ENCODE measurements at regions not wholly inside any gene's neighbourhood (a gene's known extent, or its start where the extent isn't known, plus 50 kb on each side); places are given as distances from the start of the nearest gene placed in this dataset.

DNA sequence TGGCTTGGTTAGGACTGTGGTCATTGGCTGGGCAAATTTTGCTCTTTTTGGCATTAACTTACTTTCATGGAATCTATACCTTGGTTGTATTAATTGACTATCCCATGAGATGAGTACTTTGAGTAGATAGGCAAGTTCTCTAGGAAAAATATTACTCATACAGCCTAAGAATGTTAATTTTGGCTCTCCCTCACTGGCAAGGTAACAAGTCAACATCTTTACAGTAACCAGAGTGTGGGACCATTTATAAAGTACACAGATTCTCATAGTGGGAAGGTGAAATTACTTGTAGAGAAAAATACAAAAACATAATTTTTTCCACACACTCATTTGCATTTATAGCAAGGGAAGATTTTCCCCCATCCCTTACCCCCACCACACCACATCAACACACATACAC lies 154.6 kb upstream of the ZNF608 start:
- Histone ChIP-seq H3K9me3 (ENCODE audit: low read length) (no peaks in the 10 kb centered on the region), H3K79me2 (ENCODE audit: insufficient read depth, low read length) (no peaks in the 10 kb centered on the region), H2AFZ (ENCODE audit: low read length) (no peak overlapping the region), H4K20me1 (ENCODE audit: insufficient read depth, low read length) (no peaks in the 10 kb centered on the region), H3K36me3 (replicated peaks in 1 of 2; ENCODE audit: control insufficient read depth in 1 of 2, insufficient read depth in 2 of 2, low read length in 2 of 2) (no peaks in the 10 kb centered on the region), H3K27ac (ENCODE audit: extremely low read length, insufficient read depth, low read length) (no peak overlapping the region), H3K27me3 (ENCODE audit: control insufficient read depth in 1 of 2, insufficient read depth in 2 of 2, low read length in 2 of 2) (no peaks in the 10 kb centered on the region), H3K4me1 (ENCODE audit: insufficient read depth, low read length) (peaks cover 5% of the 10 kb centered on the region), H3K4me3 (replicated peaks in 1 of 3; ENCODE audit: insufficient read depth in 1 of 3, low read depth in 2 of 3, low read length in 3 of 3) (no peak overlapping the region), H3K4me2 (ENCODE audit: low read depth, low read length) (no peak overlapping the region), H3K9ac (ENCODE audit: insufficient read depth, low read depth, low read length) (no peak overlapping the region)
- DNase-seq (ENCODE audit: low spot score) (no peak), FAIRE-seq (no peak), ATAC-seq (no peak)
- BruUV-seq (replicated peaks), result no TSS peak
- CTCF ChIA-PET (ENCODE audit: low intra/inter-chr PET ratio, low total read pairs), result no interaction called here
- in situ Hi-C loops (cut with HindIII; ENCODE audit: extremely low pct_ligation_motif_present, low pct_unique_long_range_greater_than_20kb) (no loop called here), intact Hi-C loops (cut with micrococcal nuclease; ENCODE audit: unreplicated experiment) (loop anchor here (10.0 kb wide), 1 partner anchor 236 kb away; no protein-coding TSS in a partner anchor)
- POLR2A ChIA-PET, result no interaction called here
- TF ChIP-seq HMG20A (CRISPR knock-in tag; IDR thresholded peaks at IDR 0.05; ENCODE audit: borderline replicate concordance) (no peak), RFXAP (CRISPR knock-in tag; IDR thresholded peaks at IDR 0.05; ENCODE audit: borderline replicate concordance) (no peak), XBP1 (CRISPR knock-in tag; IDR thresholded peaks at IDR 0.05) (no peak), HOXA7 (CRISPR knock-in tag; IDR thresholded peaks at IDR 0.05) (no peak), ZNF121 (CRISPR knock-in tag; IDR thresholded peaks at IDR 0.05) (no peak)

DNA sequence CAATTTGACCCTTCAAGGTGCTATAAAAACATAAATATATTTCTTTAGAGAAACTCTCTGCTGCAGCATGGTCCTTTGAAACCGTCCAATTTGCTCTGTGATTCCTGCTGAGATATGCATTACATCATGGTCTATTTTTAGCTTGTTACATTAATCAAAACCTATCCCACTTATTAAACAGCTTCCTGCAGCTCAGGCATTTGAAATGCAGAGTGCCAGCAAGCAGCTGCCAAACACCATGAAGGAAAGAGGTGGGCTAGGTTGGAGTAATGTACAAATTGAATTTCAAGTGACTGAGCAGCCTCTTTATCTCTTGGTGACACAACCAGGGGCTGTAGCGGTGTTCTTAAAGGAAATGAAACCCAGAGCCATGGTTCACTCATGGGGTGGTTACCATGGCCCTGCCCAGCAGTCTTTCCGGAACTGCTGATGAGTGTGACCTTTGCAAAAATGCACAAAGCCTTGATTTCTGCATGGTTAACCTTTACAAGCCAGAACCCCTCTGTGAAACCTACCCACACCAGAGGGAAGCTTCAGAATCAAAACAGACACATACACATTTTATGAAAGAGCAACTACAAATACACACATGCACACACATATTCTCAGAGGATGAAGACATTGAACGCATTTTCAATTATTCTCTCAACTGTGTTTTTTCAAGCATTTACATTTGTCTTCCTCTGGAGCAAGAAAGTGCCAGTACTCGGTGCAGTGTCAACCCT lies 155.8 kb upstream of the ZNF608 start:
- no peak overlapping the region for H3K4me2 ChIP-seq (ENCODE audit: low read depth, low read length)
- H3K79me2 ChIP-seq (ENCODE audit: insufficient read depth, low read length), result no peaks in the 10 kb centered on the region
- H3K4me1 ChIP-seq (ENCODE audit: insufficient read depth, low read length), result peaks cover 17% of the 10 kb centered on the region
- 35% methylated on average over 4 of the region's 5 CpGs for WGBS (ENCODE audit: low lambda C conversion rate)
- in situ Hi-C loops (cut with HindIII; ENCODE audit: extremely low pct_ligation_motif_present, low pct_unique_long_range_greater_than_20kb), result no loop called here
- ATAC-seq (no peak), FAIRE-seq (no peak), DNase-seq (ENCODE audit: low spot score) (no peak)
- POLR2A ChIA-PET, result no interaction called here
- no peaks in the 10 kb centered on the region for H4K20me1 ChIP-seq (ENCODE audit: insufficient read depth, low read length)
- no peak overlapping the region for H3K27ac ChIP-seq (ENCODE audit: extremely low read length, insufficient read depth, low read length)
- CTCF ChIA-PET (ENCODE audit: low intra/inter-chr PET ratio, low total read pairs), result no interaction called here
- intact Hi-C loops (cut with micrococcal nuclease; ENCODE audit: unreplicated experiment), result loop anchor here (10.0 kb wide), 1 partner anchor 237 kb away; no protein-coding TSS in a partner anchor
- no peaks in the 10 kb centered on the region for H3K36me3 ChIP-seq (replicated peaks in 1 of 2; ENCODE audit: control insufficient read depth in 1 of 2, insufficient read depth in 2 of 2, low read length in 2 of 2)
- no peaks in the 10 kb centered on the region for H3K27me3 ChIP-seq (ENCODE audit: control insufficient read depth in 1 of 2, insufficient read depth in 2 of 2, low read length in 2 of 2)
- BruUV-seq (replicated peaks), result no TSS peak
- H3K9me3 ChIP-seq (ENCODE audit: low read length), result no peaks in the 10 kb centered on the region
- no peak overlapping the region for H3K9ac ChIP-seq (ENCODE audit: insufficient read depth, low read depth, low read length)
- H3K4me3 ChIP-seq (replicated peaks in 1 of 3; ENCODE audit: insufficient read depth in 1 of 3, low read depth in 2 of 3, low read length in 3 of 3), result no peak overlapping the region
- no peak overlapping the region for H2AFZ ChIP-seq (ENCODE audit: low read length)
- TF ChIP-seq MTA3 (CRISPR knock-in tag; IDR thresholded peaks at IDR 0.05) (no peak), KMT2A (CRISPR knock-in tag; IDR thresholded peaks at IDR 0.05) (no peak), TP53 (CRISPR knock-in tag; conservative IDR thresholded peaks at IDR 0.05) (no peak), ZNF567 (CRISPR knock-in tag; IDR thresholded peaks at IDR 0.05; ENCODE audit: borderline replicate concordance) (no peak), KDM3A (CRISPR knock-in tag; IDR thresholded peaks at IDR 0.05; ENCODE audit: low read depth) (no peak), FOXA3 (CRISPR knock-in tag; IDR thresholded peaks at IDR 0.05) (no peak), TARDBP (CRISPR knock-in tag; IDR thresholded peaks at IDR 0.05) (no peak), SP4 (CRISPR knock-in tag; IDR thresholded peaks at IDR 0.05) (no peak)
- TF ChIP-seq, protein P1, sequence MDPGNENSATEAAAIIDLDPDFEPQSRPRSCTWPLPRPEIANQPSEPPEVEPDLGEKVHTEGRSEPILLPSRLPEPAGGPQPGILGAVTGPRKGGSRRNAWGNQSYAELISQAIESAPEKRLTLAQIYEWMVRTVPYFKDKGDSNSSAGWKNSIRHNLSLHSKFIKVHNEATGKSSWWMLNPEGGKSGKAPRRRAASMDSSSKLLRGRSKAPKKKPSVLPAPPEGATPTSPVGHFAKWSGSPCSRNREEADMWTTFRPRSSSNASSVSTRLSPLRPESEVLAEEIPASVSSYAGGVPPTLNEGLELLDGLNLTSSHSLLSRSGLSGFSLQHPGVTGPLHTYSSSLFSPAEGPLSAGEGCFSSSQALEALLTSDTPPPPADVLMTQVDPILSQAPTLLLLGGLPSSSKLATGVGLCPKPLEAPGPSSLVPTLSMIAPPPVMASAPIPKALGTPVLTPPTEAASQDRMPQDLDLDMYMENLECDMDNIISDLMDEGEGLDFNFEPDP (CRISPR knock-in tag; conservative IDR thresholded peaks at IDR 0.05), result no peak
- TF ChIP-seq, protein P2, sequence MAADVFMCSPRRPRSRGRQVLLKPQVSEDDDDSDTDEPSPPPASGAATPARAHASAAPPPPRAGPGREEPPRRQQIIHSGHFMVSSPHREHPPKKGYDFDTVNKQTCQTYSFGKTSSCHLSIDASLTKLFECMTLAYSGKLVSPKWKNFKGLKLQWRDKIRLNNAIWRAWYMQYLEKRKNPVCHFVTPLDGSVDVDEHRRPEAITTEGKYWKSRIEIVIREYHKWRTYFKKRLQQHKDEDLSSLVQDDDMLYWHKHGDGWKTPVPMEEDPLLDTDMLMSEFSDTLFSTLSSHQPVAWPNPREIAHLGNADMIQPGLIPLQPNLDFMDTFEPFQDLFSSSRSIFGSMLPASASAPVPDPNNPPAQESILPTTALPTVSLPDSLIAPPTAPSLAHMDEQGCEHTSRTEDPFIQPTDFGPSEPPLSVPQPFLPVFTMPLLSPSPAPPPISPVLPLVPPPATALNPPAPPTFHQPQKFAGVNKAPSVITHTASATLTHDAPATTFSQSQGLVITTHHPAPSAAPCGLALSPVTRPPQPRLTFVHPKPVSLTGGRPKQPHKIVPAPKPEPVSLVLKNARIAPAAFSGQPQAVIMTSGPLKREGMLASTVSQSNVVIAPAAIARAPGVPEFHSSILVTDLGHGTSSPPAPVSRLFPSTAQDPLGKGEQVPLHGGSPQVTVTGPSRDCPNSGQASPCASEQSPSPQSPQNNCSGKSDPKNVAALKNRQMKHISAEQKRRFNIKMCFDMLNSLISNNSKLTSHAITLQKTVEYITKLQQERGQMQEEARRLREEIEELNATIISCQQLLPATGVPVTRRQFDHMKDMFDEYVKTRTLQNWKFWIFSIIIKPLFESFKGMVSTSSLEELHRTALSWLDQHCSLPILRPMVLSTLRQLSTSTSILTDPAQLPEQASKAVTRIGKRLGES (CRISPR knock-in tag; IDR thresholded peaks at IDR 0.05; ENCODE audit: borderline replicate concordance), result no peak

Measured in HepG2 (cell line).